Mesendoderm (in vitro differentiated cells): ENCODE measurements at regions not wholly inside any gene's neighbourhood (a gene's known extent, or its start where the extent isn't known, plus 50 kb on each side); places are given as distances from the start of the nearest gene placed in this dataset.

Experiments used
- DNase-seq: peaks from one replicate; pipeline ENCODE4 v3.0.0; 2013
- H2AK5ac ChIP-seq: 2 replicates; pipeline ENCODE4 v1.6.1; 2013; ENCODE audit warnings: low read length, inconsistent platforms
- H2BK120ac ChIP-seq: 2 replicates; pipeline ENCODE4 v1.6.1; 2013; ENCODE audit warnings: low read depth, mild to moderate bottlenecking, low read length, moderate library complexity, mixed read lengths
- H2BK15ac ChIP-seq: replicated peaks from 2 replicates; pipeline ENCODE4 v1.6.1; 2013; ENCODE audit warnings: low read depth, mild to moderate bottlenecking, moderate library complexity
- H2BK5ac ChIP-seq: 2 replicates; pipeline ENCODE4 v1.6.1; 2013; ENCODE audit warnings: low read length, inconsistent platforms
- H3K18ac ChIP-seq: 2 replicates; pipeline ENCODE4 v1.6.1; 2013; ENCODE audit warnings: mild to moderate bottlenecking, low read length, mixed read lengths
- H3K23ac ChIP-seq: one replicate; pipeline ENCODE4 v1.6.1; 2013; ENCODE audit warnings: low read length
- H3K27ac ChIP-seq: 2 replicates; pipeline ENCODE4 v1.5.1; 2013; ENCODE audit warnings: low read depth, mild to moderate bottlenecking, inconsistent platforms, low read length, moderate library complexity
- H3K27me3 ChIP-seq: 2 replicates; pipeline ENCODE4 v1.6.1; 2013; ENCODE audit warnings: low read length, control low read depth, mild to moderate bottlenecking, inconsistent platforms; ENCODE audit not compliant: insufficient read depth, poor library complexity
- H3K36me3 ChIP-seq: 2 replicates; pipeline ENCODE4 v1.6.1; 2013; ENCODE audit warnings: low read length, inconsistent platforms; ENCODE audit not compliant: control insufficient read depth, insufficient read depth
- H3K4ac ChIP-seq: one replicate; pipeline ENCODE4 v1.6.1; 2013; ENCODE audit warnings: low read depth, mild to moderate bottlenecking, low read length, moderate library complexity
- H3K4me1 ChIP-seq: 2 replicates; pipeline ENCODE4 v1.6.1; 2013; ENCODE audit warnings: low read depth, low read length, inconsistent platforms; ENCODE audit not compliant: control insufficient read depth
- H3K4me2 ChIP-seq: 2 replicates; pipeline ENCODE4 v1.6.1; 2013; ENCODE audit warnings: low read length
- H3K4me3 ChIP-seq: 2 replicates; pipeline ENCODE4 v1.5.1; 2013; ENCODE audit warnings: mild to moderate bottlenecking, low read length
- H3K56ac ChIP-seq: one replicate; pipeline ENCODE4 v1.6.1; 2013; ENCODE audit warnings: low read length
- H3K79me1 ChIP-seq: 2 replicates; pipeline ENCODE4 v1.6.1; 2013; ENCODE audit warnings: low read length, inconsistent platforms
- H3K79me2 ChIP-seq: 2 replicates; pipeline ENCODE4 v1.6.1; 2013; ENCODE audit warnings: mild to moderate bottlenecking, low read length; ENCODE audit not compliant: control insufficient read depth, insufficient read depth
- H3K9ac ChIP-seq: 2 replicates; pipeline ENCODE4 v1.6.1; 2013; ENCODE audit warnings: low read length, inconsistent platforms
- H4K5ac ChIP-seq: one replicate; pipeline ENCODE4 v1.6.1; 2013; ENCODE audit warnings: low read length
- H4K8ac ChIP-seq: one replicate; pipeline ENCODE4 v1.6.1; 2013; ENCODE audit warnings: low read depth, mild to moderate bottlenecking, control low read depth, low read length, moderate library complexity
- WGBS: extraction: QIAGEN DNeasy Blood & Tissue Kit; methylation state at CpG from one replicate; pipeline ENCODE4 v1.1.7; 2013; ENCODE audit warnings: low lambda C conversion rate, missing lambda C conversion rate; ENCODE audit not compliant: insufficient coverage; ENCODE audit errors: extremely low coverage; 5-methylcytosine and 5-hydroxymethylcytosine counted together

- Histone ChIP-seq H3K79me1 (no peaks in the 10 kb centered on the region), H2AK5ac (no peak overlapping the region), H3K18ac (no peak overlapping the region), H3K4me3 (no peak overlapping the region), H3K4me2 (no peak overlapping the region), H3K56ac (no peak overlapping the region), H3K9ac (no peak overlapping the region), H3K27ac (no peak overlapping the region), H3K79me2 (no peaks in the 10 kb centered on the region), H4K5ac (no peak overlapping the region), H2BK120ac (no peak overlapping the region), H3K4ac (no peak overlapping the region), H2BK5ac (no peak overlapping the region), H2BK15ac (peak overlapping the region; percentile 39), H3K36me3 (no peaks in the 10 kb centered on the region), H4K8ac (no peak overlapping the region), H3K4me1 (no peaks in the 10 kb centered on the region), H3K27me3 (no peaks in the 10 kb centered on the region), H3K23ac (no peak overlapping the region)
- WGBS, result no CpG with 5 or more reads among the region's 9 CpGs
- no peak for DNase-seq
Measured at GRCh38 chr3:188003188-188004171, 150.5 kb upstream of the LPP start.

GRCh38 chr3:188006726-188007393, 147.1 kb upstream of the LPP start:
- Histone ChIP-seq H3K27ac (no peak overlapping the region), H3K18ac (no peak overlapping the region), H3K27me3 (no peaks in the 10 kb centered on the region)

GRCh38 chr3:188007897-188008296, 146.1 kb upstream of the LPP start:
- DNase-seq, result no peak
- H3K4me2 ChIP-seq, result no peak overlapping the region
- H3K36me3 ChIP-seq, result no peaks in the 10 kb centered on the region
- no peaks in the 10 kb centered on the region for H3K27me3 ChIP-seq
- H4K5ac ChIP-seq, result no peak overlapping the region
- no peaks in the 10 kb centered on the region for H3K79me2 ChIP-seq
- no peak overlapping the region for H2BK15ac ChIP-seq
- H3K18ac ChIP-seq, result no peak overlapping the region
- H2BK5ac ChIP-seq, result no peak overlapping the region
- no peak overlapping the region for H4K8ac ChIP-seq
- no peak overlapping the region for H2BK120ac ChIP-seq
- no peak overlapping the region for H3K4me3 ChIP-seq
- no peaks in the 10 kb centered on the region for H3K79me1 ChIP-seq
- no peak overlapping the region for H3K4ac ChIP-seq
- no CpG with 5 or more reads among the region's 6 CpGs for WGBS
- H3K4me1 ChIP-seq, result no peaks in the 10 kb centered on the region
- H3K23ac ChIP-seq, result no peak overlapping the region
- no peak overlapping the region for H3K56ac ChIP-seq
- no peak overlapping the region for H3K27ac ChIP-seq
- no peak overlapping the region for H3K9ac ChIP-seq
- H2AK5ac ChIP-seq, result no peak overlapping the region

More at GRCh38 chr3:188006726-188007393, 147.1 kb upstream of the LPP start:
- no peaks in the 10 kb centered on the region for H3K4me1 ChIP-seq
- H3K4me2 ChIP-seq, result no peak overlapping the region
- no peak overlapping the region for H3K4ac ChIP-seq
- no peak overlapping the region for H3K56ac ChIP-seq
- H3K36me3 ChIP-seq, result no peaks in the 10 kb centered on the region
- no peaks in the 10 kb centered on the region for H3K79me2 ChIP-seq
- H2AK5ac ChIP-seq, result no peak overlapping the region
- no peak overlapping the region for H4K8ac ChIP-seq
- no peak overlapping the region for H3K9ac ChIP-seq
- no peak overlapping the region for H2BK15ac ChIP-seq
- H3K23ac ChIP-seq, result no peak overlapping the region
- H2BK5ac ChIP-seq, result no peak overlapping the region
- H3K79me1 ChIP-seq, result no peaks in the 10 kb centered on the region
- no CpG with 5 or more reads among the region's 17 CpGs for WGBS
- no peak overlapping the region for H2BK120ac ChIP-seq
- H3K4me3 ChIP-seq, result no peak overlapping the region
- no peak for DNase-seq
- H4K5ac ChIP-seq, result no peak overlapping the region

- H2BK15ac ChIP-seq, result no peak overlapping the region
- H3K23ac ChIP-seq, result no peak overlapping the region
- no peak overlapping the region for H3K4ac ChIP-seq
- H3K4me3 ChIP-seq, result no peak overlapping the region
- WGBS, result no CpG with 5 or more reads among the region's 3 CpGs
- no peak overlapping the region for H2AK5ac ChIP-seq
- H4K5ac ChIP-seq, result no peak overlapping the region
- H2BK5ac ChIP-seq, result no peak overlapping the region
- H2BK120ac ChIP-seq, result no peak overlapping the region
- no peaks in the 10 kb centered on the region for H3K79me1 ChIP-seq
- H3K4me2 ChIP-seq, result no peak overlapping the region
- DNase-seq, result no peak
- no peaks in the 10 kb centered on the region for H3K79me2 ChIP-seq
- no peaks in the 10 kb centered on the region for H3K27me3 ChIP-seq
- no peaks in the 10 kb centered on the region for H3K4me1 ChIP-seq
- H4K8ac ChIP-seq, result no peak overlapping the region
- no peaks in the 10 kb centered on the region for H3K36me3 ChIP-seq
- H3K56ac ChIP-seq, result no peak overlapping the region
- no peak overlapping the region for H3K9ac ChIP-seq
- no peak overlapping the region for H3K18ac ChIP-seq
- H3K27ac ChIP-seq, result no peak overlapping the region
Measured at GRCh38 chr3:188008582-188009213, 145.3 kb upstream of the LPP start.

GRCh38 chr3:188010478-188010877, 143.5 kb upstream of the LPP start:
- H3K56ac ChIP-seq, result no peak overlapping the region
- no peak overlapping the region for H3K4me2 ChIP-seq
- H2BK120ac ChIP-seq, result no peak overlapping the region
- no peak overlapping the region for H2BK5ac ChIP-seq
- no CpG with 5 or more reads among the region's 8 CpGs for WGBS
- no peak for DNase-seq
- H3K27ac ChIP-seq, result no peak overlapping the region
- no peak overlapping the region for H3K18ac ChIP-seq
- no peaks in the 10 kb centered on the region for H3K79me2 ChIP-seq
- H3K36me3 ChIP-seq, result no peaks in the 10 kb centered on the region
- H3K4me3 ChIP-seq, result no peak overlapping the region
- H3K9ac ChIP-seq, result no peak overlapping the region
- H4K8ac ChIP-seq, result no peak overlapping the region
- H3K4ac ChIP-seq, result no peak overlapping the region
- no peak overlapping the region for H2BK15ac ChIP-seq
- H3K4me1 ChIP-seq, result no peaks in the 10 kb centered on the region
- no peak overlapping the region for H3K23ac ChIP-seq
- H3K27me3 ChIP-seq, result no peaks in the 10 kb centered on the region
- no peak overlapping the region for H2AK5ac ChIP-seq
- H4K5ac ChIP-seq, result no peak overlapping the region
- no peaks in the 10 kb centered on the region for H3K79me1 ChIP-seq
